ENCODE measurements at regions not wholly inside any gene's neighbourhood (a gene's known extent, or its start where the extent isn't known, plus 50 kb on each side); places are given as distances from the start of the nearest gene placed in this dataset.

DNA sequence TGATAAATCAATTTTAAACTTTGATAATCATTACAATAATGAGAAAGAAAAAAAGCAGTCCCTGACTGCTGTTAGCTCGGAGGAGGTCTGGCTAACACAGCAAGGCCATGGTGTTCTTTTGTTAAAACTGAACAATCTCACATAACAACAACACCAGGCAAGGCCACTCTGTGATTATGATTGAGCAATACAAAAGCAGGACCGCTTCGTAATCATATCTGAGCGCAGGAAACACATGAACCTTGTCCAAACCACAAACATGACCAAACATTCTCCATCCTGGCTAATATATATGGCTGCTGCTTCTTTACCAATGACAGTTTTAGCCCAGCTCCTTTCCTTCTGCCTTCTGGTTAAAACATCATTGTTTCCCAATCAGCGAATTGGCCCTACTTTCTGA is 76.8 kb upstream of the DDX53 start:
- H3K27me3 Mint-ChIP-seq, result no peaks in the 10 kb centered on the region
- H3K9me3 Mint-ChIP-seq, result no peaks in the 10 kb centered on the region
- no peaks in the 10 kb centered on the region for H3K4me1 Mint-ChIP-seq
- H3K27ac Mint-ChIP-seq, result no peak overlapping the region
- H3K36me3 Mint-ChIP-seq, result no peaks in the 10 kb centered on the region
- ATAC-seq (ENCODE audit: low read depth) (no peak), DNase-seq (ENCODE audit: low spot score in 2 of 2) (no peak)
- no peak overlapping the region for H3K4me3 Mint-ChIP-seq

DNA sequence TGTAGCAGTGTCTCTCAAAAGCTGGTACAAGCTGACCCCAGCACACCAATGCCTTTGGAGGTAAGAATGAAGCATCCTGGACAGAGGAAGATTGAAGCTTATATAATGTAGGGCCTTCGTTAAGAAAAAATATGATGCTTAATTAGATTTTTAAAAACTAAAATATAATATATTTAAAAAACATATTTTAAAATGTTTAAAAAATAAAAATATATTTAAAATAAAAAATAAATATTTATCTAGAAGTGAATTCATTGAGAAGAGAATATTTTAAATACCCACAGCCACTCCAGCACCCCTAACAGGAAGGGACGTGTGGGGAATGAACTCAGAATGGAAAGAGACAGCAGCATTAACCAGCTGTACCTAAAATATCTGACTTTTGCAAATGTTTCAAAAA is 65.1 kb upstream of the DDX53 start:
- peaks cover 1% of the 10 kb centered on the region for H3K27me3 Mint-ChIP-seq
- H3K9me3 Mint-ChIP-seq, result no peaks in the 10 kb centered on the region
- no peak overlapping the region for H3K27ac Mint-ChIP-seq
- H3K4me3 Mint-ChIP-seq, result no peak overlapping the region
- ATAC-seq (ENCODE audit: low read depth) (no peak), DNase-seq (ENCODE audit: low spot score in 2 of 2) (no peak)
- H3K4me1 Mint-ChIP-seq, result peaks cover 5% of the 10 kb centered on the region
- H3K36me3 Mint-ChIP-seq, result no peaks in the 10 kb centered on the region

DNA sequence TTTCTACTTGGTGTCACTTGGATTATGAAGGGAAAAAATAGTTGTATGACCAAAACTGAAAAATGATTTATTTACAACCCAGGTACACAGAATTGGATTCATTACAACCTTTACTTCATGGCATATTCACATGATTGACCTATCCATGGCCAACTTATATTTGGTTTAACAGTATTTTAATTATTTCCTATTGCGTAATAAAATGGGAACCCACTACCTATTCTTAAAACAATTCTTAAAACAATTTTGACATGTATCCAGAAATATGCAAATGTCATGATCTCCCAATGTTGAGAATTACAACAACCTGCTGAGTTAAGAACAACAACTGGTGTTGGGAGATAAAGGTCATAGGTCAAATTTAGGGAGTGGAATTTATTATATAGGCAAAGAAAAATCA is 54.8 kb upstream of the DDX53 start:
- no peaks in the 10 kb centered on the region for H3K36me3 Mint-ChIP-seq
- no peaks in the 10 kb centered on the region for H3K4me1 Mint-ChIP-seq
- no peak overlapping the region for H3K27ac Mint-ChIP-seq
- H3K4me3 Mint-ChIP-seq, result no peak overlapping the region
- ATAC-seq (ENCODE audit: low read depth), result no peak
- no peak for DNase-seq (ENCODE audit: low spot score in 2 of 2)
- H3K27me3 Mint-ChIP-seq, result no peaks in the 10 kb centered on the region
- H3K9me3 Mint-ChIP-seq, result no peaks in the 10 kb centered on the region

Data from memory B cell (primary cell).